Muscle of arm (tissue), 1 donor: ENCODE measurements at regions not wholly inside any gene's neighbourhood (a gene's known extent, or its start where the extent isn't known, plus 50 kb on each side); places are given as distances from the start of the nearest gene placed in this dataset.
"Not testable (repeated sequence)": the region's sequence is repeated elsewhere in the genome, so short reads cannot be mapped to it uniquely, and the experiment has no call there.

ENCODE experiments used
- DNase-seq: peaks from one replicate; pipeline ENCODE4 v3.0.0-alpha.2; 2013

DNA sequence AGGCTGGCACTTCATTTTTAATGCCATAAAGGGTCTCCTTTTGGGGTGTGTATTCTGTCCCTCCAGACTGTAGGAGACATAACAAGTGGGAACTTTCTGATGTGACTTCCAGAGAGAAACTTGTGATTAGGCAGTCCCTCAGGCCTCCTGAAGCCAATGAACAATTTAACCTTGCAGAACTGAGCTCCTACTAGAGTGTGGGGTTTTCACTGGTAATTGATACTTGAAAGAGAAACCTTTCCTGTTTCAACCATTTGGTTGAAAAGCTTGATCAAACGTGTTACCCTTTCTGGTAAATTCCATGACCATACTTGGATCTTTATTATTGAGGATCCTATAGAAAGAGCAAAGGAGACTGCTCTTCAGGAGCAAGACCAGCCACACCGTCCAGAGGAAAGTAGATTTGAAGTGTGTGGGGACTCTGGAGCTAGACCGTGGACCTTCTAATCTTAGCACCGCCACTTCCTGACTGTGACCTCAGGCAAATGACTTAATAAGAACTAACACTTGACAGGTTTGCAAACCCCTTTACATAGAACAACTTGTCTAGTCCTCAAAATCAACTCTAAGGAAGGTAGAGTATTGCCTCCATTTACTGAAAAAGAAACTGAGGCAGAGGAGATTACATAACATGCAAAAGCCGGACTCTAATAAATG lies 69.9 kb upstream of the GDNF start:
- DNase-seq: not testable (repeated sequence)

DNA sequence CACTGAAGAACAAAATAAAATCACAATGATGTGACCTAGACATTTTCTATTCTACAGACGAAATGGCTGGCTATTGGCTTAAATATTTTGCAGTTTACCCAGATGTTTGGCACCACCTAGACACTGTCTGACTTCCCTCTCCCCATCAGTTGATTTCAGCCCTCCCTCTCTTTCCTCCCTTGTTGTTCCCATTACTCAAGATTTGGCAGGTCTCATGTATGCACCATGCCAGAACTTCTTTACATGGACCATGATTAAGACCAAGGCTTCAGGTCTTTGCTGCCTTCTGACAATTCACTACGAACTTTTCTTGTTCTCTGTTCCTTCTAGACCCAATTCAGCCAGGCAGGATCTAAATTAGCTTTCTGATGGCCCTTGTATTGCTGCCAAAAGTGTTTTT lies 66.6 kb upstream of the GDNF start:
- no peak for DNase-seq

DNA sequence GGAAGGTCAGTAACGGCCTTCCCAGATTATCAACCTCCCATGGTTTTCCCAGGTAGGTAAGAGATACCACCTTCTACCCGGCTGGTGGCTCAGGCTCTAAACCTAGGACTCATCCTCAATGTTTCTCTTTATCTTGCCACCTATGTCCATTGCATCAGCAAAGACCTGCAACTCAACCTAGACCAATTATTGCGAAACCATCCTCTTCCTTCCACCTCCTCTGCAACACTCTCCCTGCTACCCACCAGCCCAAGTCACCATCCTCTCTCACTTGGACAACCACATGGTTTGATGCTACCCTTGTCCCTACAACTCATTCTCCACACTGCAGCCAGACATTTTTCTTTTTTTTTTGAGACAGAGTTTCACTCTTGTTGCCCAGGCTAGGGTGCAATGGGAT lies 65.4 kb upstream of the GDNF start:
- no peak for DNase-seq

DNA sequence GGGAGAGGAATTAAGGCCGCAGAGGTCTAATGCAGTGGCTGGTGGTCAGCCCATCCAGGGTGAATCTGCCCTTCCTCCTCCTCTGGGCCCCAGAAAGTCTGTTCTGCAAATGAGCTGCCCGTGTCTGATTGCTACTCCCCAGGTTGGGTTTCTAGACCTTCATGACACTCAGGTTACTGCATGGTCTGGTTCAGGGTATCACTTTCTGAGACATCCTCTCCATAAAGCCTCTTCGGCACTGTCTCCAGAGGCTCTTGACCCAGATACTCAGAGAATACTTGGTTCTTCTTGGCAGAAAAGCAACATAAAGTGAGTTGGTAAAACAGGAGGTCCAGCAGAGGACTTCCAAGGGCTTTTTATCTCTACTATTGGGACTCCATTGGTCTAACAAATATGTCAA lies 62.5 kb upstream of the GDNF start:
- no peak for DNase-seq

DNA sequence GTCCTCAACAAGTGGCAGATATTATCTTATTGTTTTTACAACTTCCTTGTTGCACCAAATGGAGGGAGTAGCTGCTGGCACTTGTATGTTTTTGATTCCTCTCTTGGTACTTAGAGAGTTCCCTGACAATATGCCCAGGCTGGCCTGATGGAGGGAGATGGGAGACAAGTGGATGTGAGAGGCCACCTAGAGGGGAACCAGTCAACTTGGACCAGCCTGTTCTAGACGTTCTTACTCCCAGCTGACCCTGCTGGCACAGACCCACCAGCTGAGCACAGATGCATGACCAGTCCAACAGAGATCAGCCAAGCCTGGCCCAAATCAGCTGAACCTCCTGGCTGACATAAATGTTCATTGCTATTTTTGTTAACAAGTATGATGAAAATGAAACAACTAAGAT lies 60.9 kb upstream of the GDNF start:
- no peak for DNase-seq

DNA sequence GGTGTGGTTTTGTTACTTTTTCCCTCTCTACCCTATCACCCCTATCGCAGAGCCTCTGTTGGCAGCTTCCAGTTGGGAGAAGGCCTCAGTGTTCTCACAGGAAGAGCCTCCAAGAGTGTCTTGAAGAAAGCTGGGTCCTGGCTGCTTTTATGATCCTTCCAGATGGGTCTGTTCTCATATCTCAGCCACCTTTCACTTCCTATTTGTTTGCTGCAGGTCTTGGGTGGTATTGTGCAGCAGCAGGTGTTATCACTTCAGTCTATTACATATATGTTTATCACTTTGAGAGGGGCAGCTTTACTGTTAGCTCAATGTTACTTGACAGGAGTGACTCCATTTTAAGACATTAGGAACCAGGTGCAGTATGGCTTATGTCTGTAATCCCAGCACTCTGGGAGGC lies 59.2 kb upstream of the GDNF start:
- no peak for DNase-seq

DNA sequence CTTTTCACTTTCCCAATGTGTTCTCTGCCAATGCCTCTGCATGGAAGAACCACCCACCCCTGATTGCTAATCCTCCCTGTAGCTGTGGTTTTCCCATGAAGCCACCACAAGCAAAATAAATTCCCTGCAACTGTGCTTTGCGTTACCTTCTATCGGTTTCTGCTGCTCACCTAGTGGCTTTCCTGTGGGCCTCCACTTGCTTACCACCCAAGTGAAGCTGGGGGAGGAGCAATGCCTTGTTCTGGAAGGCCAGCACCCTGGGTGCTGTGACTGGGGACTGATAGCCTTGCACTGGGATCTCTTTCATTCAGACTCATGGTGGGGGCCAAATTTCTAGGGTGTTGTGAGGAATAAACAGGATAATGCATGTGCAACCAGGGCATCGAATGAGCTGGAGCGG lies 56.3 kb upstream of the GDNF start:
- no peak for DNase-seq

DNA sequence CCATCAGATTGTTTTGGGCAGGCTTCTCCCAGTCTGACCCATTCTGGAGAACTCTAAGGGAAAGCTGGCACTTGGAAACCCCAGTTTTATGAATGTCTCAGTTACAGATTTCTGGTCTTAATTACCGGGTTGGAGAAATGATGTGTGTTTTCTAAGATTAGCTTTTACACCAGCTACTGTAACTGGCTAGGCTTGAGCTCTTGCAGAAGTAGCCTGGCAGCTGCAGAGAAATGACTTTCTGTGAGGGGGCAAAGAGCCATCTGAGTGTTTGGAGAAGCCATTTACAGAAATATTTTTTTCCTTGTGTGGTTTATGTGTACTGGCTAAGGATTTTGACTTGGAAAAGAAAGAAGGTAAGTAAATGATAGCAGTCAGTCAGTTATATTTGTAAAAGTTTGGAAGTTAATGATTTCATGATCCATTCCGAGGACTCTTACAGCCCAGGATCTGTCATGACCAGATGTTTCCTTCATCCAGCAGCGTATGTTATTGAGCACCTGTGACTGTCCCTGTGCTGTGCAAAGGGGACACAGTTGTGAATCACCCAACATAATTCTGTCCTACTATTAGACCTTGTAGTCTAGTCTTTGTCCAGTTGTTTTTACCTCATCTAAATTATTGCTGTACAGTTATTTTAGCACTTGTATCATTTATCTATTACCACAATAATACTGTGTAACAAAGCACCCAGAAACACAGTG lies 53.7 kb upstream of the GDNF start:
- peak; percentile 25 for DNase-seq

DNA sequence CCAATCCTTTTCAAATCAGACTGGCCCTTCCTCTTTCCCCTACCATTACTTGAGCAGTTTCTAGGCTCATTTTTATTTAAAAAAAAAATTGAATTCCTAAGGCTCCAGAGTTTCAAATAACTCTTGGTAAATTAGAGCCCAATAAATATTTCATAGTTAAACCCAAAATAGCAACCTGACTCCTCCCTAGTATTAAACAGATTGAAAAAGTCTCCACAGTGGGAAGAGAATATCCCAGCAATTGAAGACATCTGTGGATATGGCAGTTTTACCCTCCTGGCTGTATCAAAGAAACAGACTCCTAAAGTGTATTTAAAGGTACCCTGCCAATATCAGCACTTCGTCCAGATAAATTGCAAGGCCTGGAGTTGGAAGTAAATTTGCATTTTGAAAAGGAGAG lies 52.7 kb upstream of the GDNF start:
- no peak for DNase-seq

DNA sequence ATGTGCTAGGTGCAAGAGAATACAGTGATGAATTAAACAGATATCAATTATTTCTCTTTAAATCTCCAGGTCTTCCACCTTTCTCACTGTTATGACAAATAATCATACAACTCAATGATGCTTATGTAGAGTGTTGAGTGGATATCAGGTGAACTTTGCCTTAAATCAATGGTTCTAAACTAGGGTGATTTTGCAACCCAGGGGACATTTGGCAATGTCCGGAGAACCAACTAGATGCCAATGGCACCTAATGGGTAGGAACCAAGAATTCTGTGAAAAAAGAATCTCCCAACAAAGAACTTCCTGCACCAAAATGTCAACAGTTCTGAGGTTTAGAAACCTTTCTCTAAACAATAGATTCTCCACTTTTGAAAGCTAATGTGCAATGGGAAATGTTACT lies 52.0 kb upstream of the GDNF start:
- DNase-seq: no peak

DNA sequence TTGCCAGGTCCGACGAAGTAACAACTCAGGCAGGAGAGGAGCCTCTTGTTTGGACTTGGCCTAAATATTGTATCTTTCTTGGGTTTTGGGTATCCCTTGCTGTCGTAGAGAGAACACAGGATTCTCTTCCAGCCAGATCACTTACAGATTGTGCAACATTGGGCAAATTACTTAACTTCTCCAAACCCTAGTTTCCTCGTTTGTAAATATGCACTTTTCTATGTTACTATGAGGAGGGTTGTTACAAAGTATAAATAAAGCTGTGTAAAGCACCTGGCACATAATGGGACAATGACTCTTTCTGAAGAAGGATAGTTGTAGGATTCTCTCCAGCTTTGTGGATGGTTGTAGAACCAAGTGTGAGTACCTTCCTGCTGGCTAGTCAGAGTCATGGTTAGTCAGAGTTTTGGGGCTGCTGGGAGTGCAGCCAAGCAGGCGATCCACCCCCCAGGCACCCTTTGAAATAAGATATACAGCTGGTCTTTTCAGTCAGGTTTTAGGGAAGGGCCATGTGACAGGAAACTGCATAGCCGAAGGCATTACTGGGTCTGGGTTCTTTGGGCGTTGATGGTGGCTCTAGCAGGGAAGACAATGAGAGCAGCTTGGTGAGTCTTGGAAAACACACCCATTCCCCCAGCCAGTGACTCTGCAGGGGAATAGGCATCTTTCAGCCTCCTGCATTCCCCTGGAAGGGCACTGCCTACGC lies 49.9 kb upstream of the GDNF start:
- DNase-seq: no peak
